K562 (cell line): ENCODE measurements at regions not wholly inside any gene's neighbourhood (a gene's known extent, or its start where the extent isn't known, plus 50 kb on each side); places are given as distances from the start of the nearest gene placed in this dataset.

Source experiments
- ATAC-seq: fragments of 200-7000 bp; cut with Tn5 transposase; 3 replicates; pipeline ENCODE4 v1.9.1; 2020; ENCODE audit warnings: moderate library complexity
- BruUV-seq: library from RNA; stranded (reverse); fragments of 400-500 nt; replicated peaks from 2 replicates; lab custom pipeline; 2021; lab: Mats Ljungman, UMichigan
- CTCF ChIA-PET: fragments of 300-600 bp; formaldehyde crosslinking; extraction: SDS; loops from one replicate; lab custom pipeline; 2021; ENCODE audit warnings: low intra/inter-chr PET ratio; lab: Yijun Ruan, JAX
- POLR2A ChIA-PET: fragments of 300-600, 350-650 bp; sonication (Branson Sonifier 250); formaldehyde crosslinking; extraction: SDS; loops from one replicate; lab custom pipeline; 2021; ENCODE audit warnings: antibody characterized with exemption, inconsistent platforms; lab: Yijun Ruan, JAX
- DNase-seq, 4 experiments: peaks; one replicate each; pipeline versions ENCODE4 v3.0.0 to v3.0.0-alpha.2; 2011 to 2018; ENCODE audit warnings: low spot score in 3 of 4, mixed read lengths in 3 of 4; ENCODE audit errors: extremely low read depth in 1 of 4
- FAIRE-seq: peaks from 2 replicates; lab custom pipeline; 2011; peaks lifted over from hg19 to GRCh38; lab: Jason Lieb, UNC
- H2AFZ ChIP-seq: 2 replicates; pipeline ENCODE4 v1.6.0; 2011; ENCODE audit warnings: low read depth, low read length, control low read depth, inconsistent platforms
- H3K27ac ChIP-seq: fragments of 200-600 bp; 3 replicates; pipeline ENCODE4 v1.8.0; 2011; ENCODE audit warnings: low read depth, mild to moderate bottlenecking, control low read depth, inconsistent platforms, low read length, moderate library complexity, mixed read lengths; ENCODE audit errors: extremely low read depth
- H3K27me3 ChIP-seq, 2 experiments: fragments of 300-600 bp in 1 of 2; 2 replicates in 1 of 2; 3 replicates in 1 of 2; pipeline versions ENCODE4 v1.6.0 to v1.8.0; 2011; ENCODE audit warnings: inconsistent platforms in 2 of 2, low read length in 2 of 2, mild to moderate bottlenecking in 1 of 2, mixed read lengths in 1 of 2, moderate library complexity in 1 of 2; ENCODE audit not compliant: control insufficient read depth in 2 of 2, insufficient read depth in 2 of 2
- H3K36me3 ChIP-seq: fragments of 300-600 bp; 3 replicates; pipeline ENCODE4 v1.8.0; 2011; ENCODE audit warnings: mild to moderate bottlenecking, low read length, inconsistent platforms; ENCODE audit not compliant: control insufficient read depth, insufficient read depth
- H3K4me1 ChIP-seq, 2 experiments: fragments of 200-600 bp in 1 of 2; replicated peaks in 1 of 2; 2 replicates in 1 of 2; 3 replicates in 1 of 2; pipeline versions ENCODE4 v1.5.1 to v1.8.0; 2011; ENCODE audit warnings: inconsistent platforms in 2 of 2, low read length in 2 of 2, mild to moderate bottlenecking in 1 of 2, mixed read lengths in 1 of 2, moderate library complexity in 1 of 2; ENCODE audit not compliant: control insufficient read depth in 2 of 2, insufficient read depth in 2 of 2
- H3K4me2 ChIP-seq: 2 replicates; pipeline ENCODE4 v1.6.1; 2011; ENCODE audit warnings: low read length, control low read depth, inconsistent platforms, mixed read lengths; ENCODE audit not compliant: insufficient read depth
- H3K4me3 ChIP-seq: fragments of 200-600 bp; sonication (generic), shearing (Covaris generic); 2 replicates; pipeline ENCODE4 v1.5.1; 2016; ENCODE audit warnings: control low read depth, inconsistent platforms
- H3K79me2 ChIP-seq: fragments of 200-600 bp; 3 replicates; pipeline ENCODE4 v1.8.0; 2011; ENCODE audit warnings: low read length, inconsistent platforms; ENCODE audit not compliant: control insufficient read depth, insufficient read depth
- H3K9ac ChIP-seq, 2 experiments: 2 replicates each; pipeline versions ENCODE4 v1.6.0 to v1.6.1; 2011; ENCODE audit warnings: low read depth in 2 of 2, low read length in 2 of 2, control low read depth in 1 of 2, inconsistent platforms in 1 of 2, mild to moderate bottlenecking in 1 of 2, mixed read lengths in 1 of 2; ENCODE audit not compliant: insufficient read depth in 1 of 2
- H3K9me1 ChIP-seq: one replicate; pipeline ENCODE4 v1.6.0; 2011; ENCODE audit warnings: inconsistent platforms, mild to moderate bottlenecking, low read length, moderate library complexity; ENCODE audit not compliant: control insufficient read depth, insufficient read depth
- H3K9me3 ChIP-seq: replicated peaks from 2 replicates; pipeline ENCODE4 v1.5.1; 2011; ENCODE audit warnings: low read depth, low read length, inconsistent platforms; ENCODE audit not compliant: control insufficient read depth, insufficient read depth
- H4K20me1 ChIP-seq: replicated peaks from 2 replicates; pipeline ENCODE4 v1.6.1; 2011; ENCODE audit warnings: low read length, inconsistent platforms, mixed read lengths; ENCODE audit not compliant: control insufficient read depth, insufficient read depth
- ADNP ChIP-seq: fragments of 200-800 bp; sonication (Bioruptor generic); IDR thresholded peaks from 2 replicates; pipeline ENCODE4 v1.6.1; 2016; ENCODE audit warnings: missing genetic modification characterization, missing compliant biosample characterization
- CHAMP1 ChIP-seq: fragments of 450-650 bp; IDR thresholded peaks from 2 replicates; pipeline ENCODE4 v1.6.1; 2016; ENCODE audit warnings: mild to moderate bottlenecking
- in situ Hi-C: fragments of 300-500 bp; cut with MboI; formaldehyde crosslinking; loops from 4 replicates; pipeline ENCODE4 v1.15.0; 2018; ENCODE audit warnings: inconsistent platforms, mixed read lengths
- intact Hi-C: fragments of 100-400 bp; cut with micrococcal nuclease; formaldehyde crosslinking; loops from 2 replicates; pipeline ENCODE4 v1.14.2; 2022
- TF ChIP-seq, protein P1 (sequence below): sonication (generic); IDR thresholded peaks from 2 replicates; pipeline ENCODE4 v1.6.1; 2016
- TF ChIP-seq, protein P2 (sequence below): IDR thresholded peaks from 2 replicates; pipeline ENCODE4 v1.6.1; 2016; ENCODE audit warnings: missing genetic modification characterization, missing compliant biosample characterization

GRCh38 chr13:83733293-83733692, 149.0 kb downstream of the SLITRK1 start:
- Histone ChIP-seq H3K9me3 (no peaks in the 10 kb centered on the region), H3K4me1 (no peaks in the 10 kb centered on the region), H3K9ac (no peak overlapping the region), H3K4me2 (no peak overlapping the region), H4K20me1 (no peaks in the 10 kb centered on the region), H3K4me3 (no peak overlapping the region), H3K9me1 (no peaks in the 10 kb centered on the region), H3K27me3 (no peaks in the 10 kb centered on the region), H3K79me2 (no peaks in the 10 kb centered on the region), H3K36me3 (no peaks in the 10 kb centered on the region), H2AFZ (no peak overlapping the region), H3K27ac (no peak overlapping the region)
- DNase-seq (no peak), FAIRE-seq (no peak), ATAC-seq (no peak)
- no TSS peak for BruUV-seq
- in situ Hi-C loops, result no loop called here
- TF ChIP-seq CHAMP1 (no peak), ADNP (tag) (no peak)
- TF ChIP-seq, protein P1, sequence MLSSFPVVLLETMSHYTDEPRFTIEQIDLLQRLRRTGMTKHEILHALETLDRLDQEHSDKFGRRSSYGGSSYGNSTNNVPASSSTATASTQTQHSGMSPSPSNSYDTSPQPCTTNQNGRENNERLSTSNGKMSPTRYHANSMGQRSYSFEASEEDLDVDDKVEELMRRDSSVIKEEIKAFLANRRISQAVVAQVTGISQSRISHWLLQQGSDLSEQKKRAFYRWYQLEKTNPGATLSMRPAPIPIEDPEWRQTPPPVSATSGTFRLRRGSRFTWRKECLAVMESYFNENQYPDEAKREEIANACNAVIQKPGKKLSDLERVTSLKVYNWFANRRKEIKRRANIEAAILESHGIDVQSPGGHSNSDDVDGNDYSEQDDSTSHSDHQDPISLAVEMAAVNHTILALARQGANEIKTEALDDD, result no peak
- TF ChIP-seq, protein P2, sequence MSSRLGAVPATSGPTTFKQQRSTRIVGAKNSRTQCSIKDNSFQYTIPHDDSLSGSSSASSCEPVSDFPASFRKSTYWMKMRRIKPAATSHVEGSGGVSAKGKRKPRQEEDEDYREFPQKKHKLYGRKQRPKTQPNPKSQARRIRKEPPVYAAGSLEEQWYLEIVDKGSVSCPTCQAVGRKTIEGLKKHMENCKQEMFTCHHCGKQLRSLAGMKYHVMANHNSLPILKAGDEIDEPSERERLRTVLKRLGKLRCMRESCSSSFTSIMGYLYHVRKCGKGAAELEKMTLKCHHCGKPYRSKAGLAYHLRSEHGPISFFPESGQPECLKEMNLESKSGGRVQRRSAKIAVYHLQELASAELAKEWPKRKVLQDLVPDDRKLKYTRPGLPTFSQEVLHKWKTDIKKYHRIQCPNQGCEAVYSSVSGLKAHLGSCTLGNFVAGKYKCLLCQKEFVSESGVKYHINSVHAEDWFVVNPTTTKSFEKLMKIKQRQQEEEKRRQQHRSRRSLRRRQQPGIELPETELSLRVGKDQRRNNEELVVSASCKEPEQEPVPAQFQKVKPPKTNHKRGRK (tag), result no peak
- ChIA-PET POLR2A (no interaction called here), CTCF (no interaction called here)
- intact Hi-C loops, result no loop called here
